ENCODE measurements at regions not wholly inside any gene's neighbourhood (a gene's known extent, or its start where the extent isn't known, plus 50 kb on each side); places are given as distances from the start of the nearest gene placed in this dataset.

- H2AFZ ChIP-seq (ENCODE audit: insufficient read depth, low read depth, low read length, poor library complexity, severe bottlenecking), result no peak overlapping the region
- H3K4me2 ChIP-seq (replicated peaks; ENCODE audit: extremely low read depth, low read length, poor library complexity, severe bottlenecking), result no peak overlapping the region
- no peaks in the 10 kb centered on the region for H4K20me1 ChIP-seq (ENCODE audit: insufficient read depth, low read length)
- no peaks in the 10 kb centered on the region for H3K36me3 ChIP-seq (replicated peaks in 1 of 2; ENCODE audit: control insufficient read depth in 1 of 2, insufficient read depth in 2 of 2, low read length in 2 of 2)
- H3K27ac ChIP-seq (ENCODE audit: low read depth in 1 of 2, low read length in 2 of 2), result no peak overlapping the region
- H3K27me3 Mint-ChIP-seq (ENCODE audit: low read depth in 3 of 3), result peaks cover 3 to 9% (median 4%) of the 10 kb centered on the region in 3 donors
- H3K4me1 Mint-ChIP-seq, result peaks cover 10% of the 10 kb centered on the region
- H3K9me3 Mint-ChIP-seq, result peaks cover 0 to 4% (median 0%) of the 10 kb centered on the region in 7 donors
- H3K36me3 Mint-ChIP-seq, result no peaks in the 10 kb centered on the region
- H3K4me3 ChIP-seq (replicated peaks in 1 of 3; ENCODE audit: low read depth in 2 of 3, low read length in 3 of 3), result no peak overlapping the region
- WGBS (ENCODE audit: insufficient coverage), result 80% methylated on average over 1 of the region's 3 CpGs
- no peak for TF ChIP-seq CTCF (IDR thresholded peaks at IDR 0.05)
- H3K4me1 ChIP-seq (ENCODE audit: control insufficient read depth in 1 of 2, insufficient read depth in 2 of 2, low read length in 2 of 2), result no peaks in the 10 kb centered on the region
- no peak overlapping the region for H3K4me3 Mint-ChIP-seq
- H3K9me3 ChIP-seq (replicated peaks in 1 of 2; ENCODE audit: control insufficient read depth in 1 of 2, insufficient read depth in 1 of 2, low read length in 2 of 2), result no peaks in the 10 kb centered on the region
- intact Hi-C loops (cut with micrococcal nuclease), result no loop called here
- no peak overlapping the region for H3K27ac Mint-ChIP-seq
- H3K79me2 ChIP-seq (ENCODE audit: insufficient read depth, low read length), result no peaks in the 10 kb centered on the region
- no peak overlapping the region for H3K9ac ChIP-seq (ENCODE audit: insufficient read depth, low read length, poor library complexity, severe bottlenecking)
- peaks cover 3 to 6% of the 10 kb centered on the region in 2 donors for H3K27me3 ChIP-seq (ENCODE audit: control insufficient read depth in 2 of 2, insufficient read depth in 2 of 2, low read length in 2 of 2)
- no peak for DNase-seq
Measured at GRCh38 chr1:157237981-157238380, 99.8 kb upstream of the ETV3 start.

GRCh38 chr1:157237522-157237921 lies 99.3 kb upstream of the ETV3 start:
- TF ChIP-seq CTCF (IDR thresholded peaks at IDR 0.05), result no peak
- Histone ChIP-seq H3K4me2 (replicated peaks; ENCODE audit: extremely low read depth, low read length, poor library complexity, severe bottlenecking) (no peak overlapping the region), H3K27ac (ENCODE audit: low read depth in 1 of 2, low read length in 2 of 2) (no peak overlapping the region), H3K27me3 (ENCODE audit: control insufficient read depth in 2 of 2, insufficient read depth in 2 of 2, low read length in 2 of 2) (peaks cover 3 to 6% of the 10 kb centered on the region in 2 donors), H3K9me3 (replicated peaks in 1 of 2; ENCODE audit: control insufficient read depth in 1 of 2, insufficient read depth in 1 of 2, low read length in 2 of 2) (no peaks in the 10 kb centered on the region), H3K36me3 (replicated peaks in 1 of 2; ENCODE audit: control insufficient read depth in 1 of 2, insufficient read depth in 2 of 2, low read length in 2 of 2) (no peaks in the 10 kb centered on the region), H4K20me1 (ENCODE audit: insufficient read depth, low read length) (no peaks in the 10 kb centered on the region), H3K79me2 (ENCODE audit: insufficient read depth, low read length) (no peaks in the 10 kb centered on the region), H3K9ac (ENCODE audit: insufficient read depth, low read length, poor library complexity, severe bottlenecking) (no peak overlapping the region), H2AFZ (ENCODE audit: insufficient read depth, low read depth, low read length, poor library complexity, severe bottlenecking) (no peak overlapping the region), H3K4me3 (replicated peaks in 1 of 3; ENCODE audit: low read depth in 2 of 3, low read length in 3 of 3) (no peak overlapping the region), H3K4me1 (ENCODE audit: control insufficient read depth in 1 of 2, insufficient read depth in 2 of 2, low read length in 2 of 2) (no peaks in the 10 kb centered on the region)
- H3K9me3 Mint-ChIP-seq, result peaks cover 0 to 4% (median 0%) of the 10 kb centered on the region in 7 donors
- H3K4me3 Mint-ChIP-seq, result no peak overlapping the region
- no peak overlapping the region for H3K27ac Mint-ChIP-seq
- 78% methylated on average over 3 of the region's 4 CpGs for WGBS (ENCODE audit: insufficient coverage)
- H3K4me1 Mint-ChIP-seq, result peaks cover 10% of the 10 kb centered on the region
- intact Hi-C loops (cut with micrococcal nuclease), result no loop called here
- H3K36me3 Mint-ChIP-seq, result no peaks in the 10 kb centered on the region
- DNase-seq, result no peak
- peaks cover 3 to 9% (median 4%) of the 10 kb centered on the region in 3 donors for H3K27me3 Mint-ChIP-seq (ENCODE audit: low read depth in 3 of 3)

Measured in CD14-positive monocyte (primary cell).